Smooth muscle cell (in vitro differentiated cells): ENCODE measurements at regions not wholly inside any gene's neighbourhood (a gene's known extent, or its start where the extent isn't known, plus 50 kb on each side); places are given as distances from the start of the nearest gene placed in this dataset.

ENCODE experiments used
- DNase-seq: peaks from one replicate; lab custom pipeline; 2025; ENCODE audit not compliant: unreplicated experiment; lab: John Stamatoyannopoulos, UW
- H2AFZ ChIP-seq: fragments of 200-600 bp; sonication (generic); 2 replicates; pipeline ENCODE4 v1.6.0; 2016; ENCODE audit warnings: antibody characterized with exemption, low read depth, mild to moderate bottlenecking
- H3F3A ChIP-seq: fragments of 200-600 bp; sonication (generic); 2 replicates; pipeline ENCODE4 v1.6.0; 2017; ENCODE audit warnings: antibody characterized with exemption, low read depth
- H3K27ac ChIP-seq: fragments of 200-600 bp; sonication (generic); 2 replicates; pipeline ENCODE4 v1.5.1; 2016; ENCODE audit warnings: low read depth, mild to moderate bottlenecking
- H3K27me3 ChIP-seq: fragments of 200-600 bp; sonication (generic); 2 replicates; pipeline ENCODE4 v1.6.1; 2016; ENCODE audit warnings: low read depth, mild to moderate bottlenecking
- H3K36me3 ChIP-seq: fragments of 200-600 bp; sonication (generic); 2 replicates; pipeline ENCODE4 v1.5.1; 2016; ENCODE audit warnings: low read depth
- H3K4me1 ChIP-seq: fragments of 200-600 bp; sonication (generic); 2 replicates; pipeline ENCODE4 v1.5.1; 2016; ENCODE audit warnings: low read depth
- H3K4me2 ChIP-seq: fragments of 200-600 bp; sonication (generic); 2 replicates; pipeline ENCODE4 v1.6.0; 2016; ENCODE audit warnings: mild to moderate bottlenecking
- H3K4me3 ChIP-seq: fragments of 200-600 bp; sonication (generic); 2 replicates; pipeline ENCODE4 v1.5.1; 2016; ENCODE audit warnings: mild to moderate bottlenecking
- H3K79me2 ChIP-seq: fragments of 200-600 bp; sonication (generic); 2 replicates; pipeline ENCODE4 v1.6.0; 2016; ENCODE audit warnings: low read depth, mild to moderate bottlenecking
- H3K9ac ChIP-seq: fragments of 200-600 bp; sonication (generic); 2 replicates; pipeline ENCODE4 v1.6.0; 2016; ENCODE audit warnings: low read depth
- H3K9me3 ChIP-seq: fragments of 200-600 bp; sonication (generic); replicated peaks from 2 replicates; pipeline ENCODE4 v1.5.1; 2016; ENCODE audit warnings: low read depth
- H4K20me1 ChIP-seq: fragments of 200-600 bp; sonication (generic); 2 replicates; pipeline ENCODE4 v1.6.0; 2016; ENCODE audit warnings: low read depth
- WGBS: methylation state at CpG from one replicate; pipeline ENCODE4 v1.1.7; 2016; ENCODE audit warnings: low lambda C conversion rate; 5-methylcytosine and 5-hydroxymethylcytosine counted together
- TF ChIP-seq, protein P1 (sequence below): fragments of 200-600 bp; sonication (generic); IDR thresholded peaks from 2 replicates; pipeline ENCODE4 v1.5.1; 2017; ENCODE audit warnings: borderline replicate concordance, mild to moderate bottlenecking, antibody characterized with exemption; ENCODE audit not compliant: insufficient read depth, poor library complexity, severe bottlenecking

DNA sequence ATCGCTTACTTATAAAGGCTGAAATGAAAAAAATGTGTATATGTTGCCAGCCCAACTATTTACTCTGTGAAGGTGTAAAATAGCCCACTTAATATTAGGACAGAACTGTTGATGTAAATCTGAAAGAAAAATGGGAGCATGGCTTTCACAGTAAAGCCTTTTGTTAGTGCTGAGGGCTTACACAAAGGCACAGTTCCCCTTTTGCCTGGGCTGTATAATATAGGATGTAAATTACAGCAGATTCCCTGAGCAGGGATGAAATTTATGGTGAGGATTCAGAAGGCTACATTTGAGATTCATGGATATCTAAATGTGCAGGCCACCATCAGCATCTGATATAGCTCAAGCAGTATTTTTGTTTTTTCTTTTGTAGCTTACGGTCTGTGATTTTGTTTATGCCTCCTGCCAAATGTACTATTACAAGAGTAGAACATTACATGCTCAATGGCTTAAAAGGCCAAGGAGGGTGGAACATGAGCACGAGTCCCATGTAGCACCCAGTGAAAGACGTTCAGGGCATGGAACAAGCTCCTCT, 109.1 kb upstream of the ATP10A start:
- Histone ChIP-seq H3K27ac (no peak overlapping the region), H3K9me3 (no peaks in the 10 kb centered on the region), H3K27me3 (no peaks in the 10 kb centered on the region), H3F3A (no peaks in the 10 kb centered on the region), H3K79me2 (no peaks in the 10 kb centered on the region), H4K20me1 (no peaks in the 10 kb centered on the region), H3K36me3 (no peaks in the 10 kb centered on the region), H3K4me1 (peaks cover 16% of the 10 kb centered on the region), H2AFZ (no peak overlapping the region), H3K4me3 (no peak overlapping the region), H3K4me2 (no peak overlapping the region), H3K9ac (no peak overlapping the region)
- no peak for DNase-seq
- 90% methylated on average over 4 of the region's 4 CpGs for WGBS
- TF ChIP-seq, protein P1, sequence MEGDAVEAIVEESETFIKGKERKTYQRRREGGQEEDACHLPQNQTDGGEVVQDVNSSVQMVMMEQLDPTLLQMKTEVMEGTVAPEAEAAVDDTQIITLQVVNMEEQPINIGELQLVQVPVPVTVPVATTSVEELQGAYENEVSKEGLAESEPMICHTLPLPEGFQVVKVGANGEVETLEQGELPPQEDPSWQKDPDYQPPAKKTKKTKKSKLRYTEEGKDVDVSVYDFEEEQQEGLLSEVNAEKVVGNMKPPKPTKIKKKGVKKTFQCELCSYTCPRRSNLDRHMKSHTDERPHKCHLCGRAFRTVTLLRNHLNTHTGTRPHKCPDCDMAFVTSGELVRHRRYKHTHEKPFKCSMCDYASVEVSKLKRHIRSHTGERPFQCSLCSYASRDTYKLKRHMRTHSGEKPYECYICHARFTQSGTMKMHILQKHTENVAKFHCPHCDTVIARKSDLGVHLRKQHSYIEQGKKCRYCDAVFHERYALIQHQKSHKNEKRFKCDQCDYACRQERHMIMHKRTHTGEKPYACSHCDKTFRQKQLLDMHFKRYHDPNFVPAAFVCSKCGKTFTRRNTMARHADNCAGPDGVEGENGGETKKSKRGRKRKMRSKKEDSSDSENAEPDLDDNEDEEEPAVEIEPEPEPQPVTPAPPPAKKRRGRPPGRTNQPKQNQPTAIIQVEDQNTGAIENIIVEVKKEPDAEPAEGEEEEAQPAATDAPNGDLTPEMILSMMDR, result no peak

DNA sequence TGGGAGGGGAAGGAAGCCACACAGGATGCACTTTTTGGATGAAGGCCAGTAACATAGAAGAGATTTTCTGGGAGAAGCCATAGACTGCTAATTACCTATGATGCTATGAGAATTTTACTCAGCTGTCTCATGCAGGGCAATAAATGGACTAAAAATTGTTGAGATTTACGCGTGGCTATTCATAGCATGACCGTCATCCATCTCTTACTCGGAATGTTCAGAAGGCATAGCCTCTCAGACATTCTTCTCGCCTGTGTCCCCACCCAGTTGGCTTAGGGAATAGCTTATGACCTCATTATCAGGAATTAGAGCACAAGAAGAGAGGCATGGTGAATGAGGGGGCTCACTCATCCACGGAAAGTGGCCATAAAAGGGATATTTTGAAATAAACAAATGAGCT, 107.9 kb upstream of the ATP10A start:
- Histone ChIP-seq H3K4me1 (peaks cover 16% of the 10 kb centered on the region), H3K36me3 (no peaks in the 10 kb centered on the region), H3K4me3 (no peak overlapping the region), H4K20me1 (no peaks in the 10 kb centered on the region), H3K4me2 (no peak overlapping the region), H3F3A (no peaks in the 10 kb centered on the region), H3K27me3 (no peaks in the 10 kb centered on the region), H3K9me3 (no peaks in the 10 kb centered on the region), H3K79me2 (no peaks in the 10 kb centered on the region), H2AFZ (no peak overlapping the region), H3K27ac (peak overlapping the region; percentile 2), H3K9ac (no peak overlapping the region)
- TF ChIP-seq, protein P1, result no peak
- WGBS, result 59% methylated on average over 6 of the region's 6 CpGs
- no peak for DNase-seq

DNA sequence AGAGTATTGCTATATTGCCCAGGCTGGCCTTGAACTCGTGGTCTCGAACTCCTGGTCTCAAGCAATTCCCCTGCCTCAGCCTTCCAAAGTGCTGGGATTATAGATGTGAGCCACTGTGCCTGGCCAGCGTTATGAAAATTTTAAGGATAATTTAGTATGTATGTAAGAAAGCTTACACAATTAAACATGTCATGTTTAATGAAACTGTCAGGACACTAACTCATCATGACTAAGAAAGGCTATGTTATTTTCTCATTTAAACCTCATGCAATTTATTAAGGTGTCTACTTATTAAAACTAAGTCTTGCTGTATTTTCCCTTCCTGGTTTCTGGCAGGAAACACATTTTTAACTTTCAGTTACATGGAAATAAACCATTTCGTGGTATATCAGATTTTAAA, 106.8 kb upstream of the ATP10A start:
- H3K27ac ChIP-seq, result peak overlapping the region; percentile 2
- H3K9ac ChIP-seq, result no peak overlapping the region
- no peaks in the 10 kb centered on the region for H3K36me3 ChIP-seq
- no peaks in the 10 kb centered on the region for H3K27me3 ChIP-seq
- no peaks in the 10 kb centered on the region for H3K79me2 ChIP-seq
- WGBS, result 92% methylated on average over 4 of the region's 4 CpGs
- peaks cover 16% of the 10 kb centered on the region for H3K4me1 ChIP-seq
- no peak overlapping the region for H3K4me3 ChIP-seq
- TF ChIP-seq, protein P1, result no peak
- H3F3A ChIP-seq, result no peaks in the 10 kb centered on the region
- no peaks in the 10 kb centered on the region for H4K20me1 ChIP-seq
- no peak overlapping the region for H3K4me2 ChIP-seq
- DNase-seq, result no peak
- no peak overlapping the region for H2AFZ ChIP-seq
- H3K9me3 ChIP-seq, result no peaks in the 10 kb centered on the region

DNA sequence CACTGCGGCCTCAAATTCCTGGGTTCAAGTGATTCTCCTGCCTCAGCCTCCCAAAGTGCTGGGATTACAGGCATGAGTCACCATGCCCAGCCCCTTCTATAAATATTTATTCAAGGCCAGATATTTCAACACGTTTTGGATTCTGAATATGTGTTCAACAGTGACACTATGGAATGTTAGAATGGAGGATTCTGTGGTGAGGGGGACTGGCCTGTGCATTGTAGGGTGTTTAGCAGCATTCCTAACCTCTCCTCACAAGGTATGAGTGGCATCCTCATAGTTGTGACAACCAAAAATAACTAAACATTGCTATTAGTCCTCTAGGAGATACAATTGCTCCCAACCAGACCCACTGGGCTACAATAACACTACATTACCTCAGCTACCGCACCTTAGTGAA, 104.0 kb upstream of the ATP10A start:
- no peaks in the 10 kb centered on the region for H3K27me3 ChIP-seq
- no peaks in the 10 kb centered on the region for H3K9me3 ChIP-seq

More for the DNA sequence above, 104.0 kb upstream of the ATP10A start:
- TF ChIP-seq, protein P1, result no peak
- DNase-seq, result no peak
- H3F3A ChIP-seq, result no peaks in the 10 kb centered on the region
- H3K9ac ChIP-seq, result no peak overlapping the region
- H3K36me3 ChIP-seq, result no peaks in the 10 kb centered on the region
- H3K4me1 ChIP-seq, result peaks cover 16% of the 10 kb centered on the region
- no peak overlapping the region for H2AFZ ChIP-seq
- no peak overlapping the region for H3K4me2 ChIP-seq
- no peak overlapping the region for H3K27ac ChIP-seq
- H4K20me1 ChIP-seq, result no peaks in the 10 kb centered on the region
- H3K79me2 ChIP-seq, result no peaks in the 10 kb centered on the region
- H3K4me3 ChIP-seq, result no peak overlapping the region
- 70% methylated on average over 3 of the region's 3 CpGs for WGBS
